GM18861 (cell line): ENCODE measurements at regions not wholly inside any gene's neighbourhood (a gene's known extent, or its start where the extent isn't known, plus 50 kb on each side); places are given as distances from the start of the nearest gene placed in this dataset.
A peak's percentile ranks its signal among the peaks of the same experiment; 100 is the strongest.
"Not testable (repeated sequence)": the region's sequence is repeated elsewhere in the genome, so short reads cannot be mapped to it uniquely, and the experiment has no call there.

ENCODE experiments used
- ATAC-seq: cut with Tn5 transposase; IDR thresholded peaks from one replicate; pipeline ENCODE4 v1.9.1; 2021; ENCODE audit not compliant: unreplicated experiment

DNA sequence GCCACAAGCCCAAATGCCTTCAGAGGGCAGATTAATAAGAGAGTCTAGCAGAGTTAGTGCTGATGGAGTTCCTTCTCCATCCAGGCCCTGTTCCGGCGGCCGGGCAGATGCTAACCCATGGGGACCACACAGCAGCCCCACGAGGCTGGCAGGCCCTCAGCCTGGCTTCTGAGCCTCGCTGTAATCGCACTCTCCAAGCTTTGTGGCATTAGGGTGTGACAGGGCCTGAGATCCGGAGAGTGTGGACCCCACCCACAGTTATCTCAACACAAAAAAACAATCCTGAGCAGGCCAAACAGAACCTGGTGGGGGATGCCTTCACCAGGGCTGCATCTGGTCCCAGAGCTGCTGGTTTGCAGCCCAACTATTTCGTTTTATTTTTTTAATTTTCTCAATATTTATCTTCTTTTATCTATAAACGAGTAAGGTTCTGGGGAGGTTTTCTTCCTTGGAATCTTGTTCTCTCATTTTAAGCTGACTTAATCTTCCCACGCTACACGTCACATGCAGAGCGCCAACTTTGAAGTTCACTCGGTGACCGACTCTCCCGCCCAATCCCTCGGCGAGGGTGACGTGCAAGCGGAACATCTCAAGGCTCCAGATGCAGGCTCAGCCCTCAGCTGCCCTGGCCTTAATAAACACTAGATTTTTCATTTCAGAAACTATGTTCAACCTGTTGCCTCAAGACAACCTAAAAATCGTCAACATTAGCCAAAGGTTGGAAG, 372.4 kb downstream of the BCL2L11 start:
- ATAC-seq = not testable (repeated sequence)

DNA sequence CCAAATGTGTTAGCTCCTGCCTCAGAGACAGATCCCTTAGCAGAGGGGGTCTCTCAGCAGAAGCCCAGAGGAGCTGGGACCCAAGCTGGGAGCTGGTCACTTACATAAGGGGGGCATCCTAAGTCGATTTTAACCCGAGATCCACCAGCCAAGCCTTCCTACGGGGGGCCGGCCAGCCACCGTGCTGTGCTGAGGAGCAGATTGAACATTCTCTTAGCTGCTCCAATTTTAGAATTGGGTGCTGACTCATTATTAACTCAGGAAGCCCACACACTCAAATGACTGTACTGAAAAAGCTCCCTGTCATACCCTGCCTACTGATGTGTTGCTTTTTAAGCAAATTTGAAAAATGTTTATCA, 373.0 kb downstream of the BCL2L11 start:
- ATAC-seq = peak; percentile 71

- ATAC-seq = not testable (repeated sequence)
Observed at GRCh38 chr2:111494288-111494980, 373.7 kb downstream of the BCL2L11 start.

- peak; percentile 43 for ATAC-seq
Observed at GRCh38 chr2:111494981-111495315, 374.2 kb downstream of the BCL2L11 start.

DNA sequence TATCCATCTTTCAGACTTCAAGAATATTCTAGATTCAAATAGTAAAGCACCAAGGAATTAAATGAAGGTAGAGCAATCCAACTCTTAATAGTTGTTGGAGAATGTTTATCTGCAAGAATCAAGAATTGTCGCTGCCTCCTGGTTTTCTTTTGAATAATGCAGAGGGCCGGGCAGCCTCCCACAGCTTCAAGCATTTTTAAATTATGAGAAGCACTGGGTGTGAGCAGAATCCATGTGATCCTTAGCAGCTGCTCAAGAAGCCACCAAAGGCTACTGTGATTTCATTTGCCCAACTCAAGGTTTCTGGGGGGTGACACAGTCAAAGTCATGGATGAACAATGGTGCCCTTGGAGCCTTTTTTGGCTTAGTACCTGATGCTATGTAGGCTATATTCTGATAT, 374.9 kb downstream of the BCL2L11 start:
- ATAC-seq = not testable (repeated sequence)

- ATAC-seq = not testable (repeated sequence)
Observed at GRCh38 chr2:111496176-111496575, 375.5 kb downstream of the BCL2L11 start.

- ATAC-seq = not testable (repeated sequence)
Observed at GRCh38 chr2:111496860-111497259, 376.1 kb downstream of the BCL2L11 start.

DNA sequence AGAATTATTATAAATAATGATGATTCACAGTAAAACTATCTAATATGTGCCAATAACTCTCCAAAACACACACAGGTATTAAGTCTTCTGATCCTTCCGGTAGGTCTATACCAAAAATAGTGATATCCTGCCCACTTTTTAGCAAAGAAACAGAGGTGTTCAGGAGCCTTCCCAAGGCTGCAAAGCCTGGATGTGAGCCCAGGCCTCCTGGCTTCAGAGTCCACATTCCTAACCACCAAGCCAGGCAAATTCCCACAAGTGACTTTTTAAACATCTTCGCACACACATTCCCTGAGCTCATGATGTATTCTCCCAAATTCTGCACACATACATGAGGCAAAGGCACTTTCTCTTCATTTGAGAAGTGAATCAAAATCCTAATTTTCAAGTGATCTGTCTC, 376.6 kb downstream of the BCL2L11 start:
- ATAC-seq = not testable (repeated sequence)

DNA sequence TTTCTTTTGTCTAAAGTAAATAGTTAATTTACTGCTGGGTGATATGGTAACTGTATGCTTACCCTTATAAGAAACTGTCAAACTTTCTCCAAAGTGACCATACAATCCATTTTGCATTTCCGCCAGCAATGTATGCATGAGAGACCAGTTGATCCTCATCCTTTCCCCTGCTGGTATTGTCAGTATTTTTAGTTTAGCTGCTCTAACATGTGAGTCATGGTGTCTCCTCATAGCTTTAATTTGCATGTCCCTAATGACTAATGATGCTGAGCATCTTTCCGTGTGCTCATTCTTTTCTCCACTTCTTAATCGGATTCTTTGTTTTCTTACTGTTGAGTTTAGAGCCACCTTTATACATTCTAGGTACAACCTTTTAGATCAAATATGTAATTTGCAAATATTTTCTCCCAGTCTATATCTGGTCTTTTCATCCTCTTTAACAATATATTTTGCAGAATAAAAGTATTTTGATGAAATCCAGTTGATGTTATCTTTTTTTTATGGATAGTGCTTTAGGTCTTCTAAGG, 379.9 kb downstream of the BCL2L11 start:
- peak; percentile 86 for ATAC-seq

DNA sequence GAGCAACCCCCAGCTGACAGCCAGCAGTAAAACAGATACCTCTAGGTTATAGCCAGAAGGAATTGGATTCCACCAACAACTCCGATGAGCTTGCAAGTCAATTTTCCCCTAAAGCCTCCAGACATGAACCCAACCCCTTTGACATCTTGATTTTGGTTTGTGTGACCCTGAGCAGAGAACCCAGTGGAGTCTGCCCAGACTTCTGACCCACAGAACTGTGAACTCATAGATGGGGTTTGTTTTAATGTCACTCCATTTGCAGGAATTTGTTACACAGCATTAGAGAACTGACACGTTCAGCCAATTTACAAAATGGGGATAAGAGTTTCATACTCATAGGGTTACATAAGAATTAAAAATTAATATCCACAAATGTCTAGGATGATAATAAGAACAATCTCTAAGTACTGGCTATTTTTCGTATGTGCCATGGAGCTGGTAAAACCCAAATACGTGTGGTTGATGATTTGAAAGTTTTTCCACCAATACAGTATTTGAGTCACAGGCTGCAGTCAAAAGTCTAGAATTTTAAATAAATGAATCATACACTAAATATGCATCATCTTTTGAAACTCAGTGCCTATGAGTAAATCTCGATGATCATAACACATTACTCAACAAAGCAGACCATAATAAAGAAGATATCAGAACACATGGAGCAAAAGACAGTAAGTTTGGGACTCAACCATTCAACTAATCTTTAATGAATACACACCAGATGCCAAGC, 380.0 kb downstream of the ANAPC1 start:
- not testable (repeated sequence) for ATAC-seq

- ATAC-seq = not testable (repeated sequence)
Observed at GRCh38 chr2:111504571-111504942, 379.4 kb downstream of the ANAPC1 start.

GRCh38 chr2:111505267-111505666, 378.7 kb downstream of the ANAPC1 start:
- not testable (repeated sequence) for ATAC-seq

GRCh38 chr2:111506936-111507335, 377.1 kb downstream of the ANAPC1 start:
- ATAC-seq = peak; percentile 96

GRCh38 chr2:111509225-111509869, 374.6 kb downstream of the ANAPC1 start:
- not testable (repeated sequence) for ATAC-seq

DNA sequence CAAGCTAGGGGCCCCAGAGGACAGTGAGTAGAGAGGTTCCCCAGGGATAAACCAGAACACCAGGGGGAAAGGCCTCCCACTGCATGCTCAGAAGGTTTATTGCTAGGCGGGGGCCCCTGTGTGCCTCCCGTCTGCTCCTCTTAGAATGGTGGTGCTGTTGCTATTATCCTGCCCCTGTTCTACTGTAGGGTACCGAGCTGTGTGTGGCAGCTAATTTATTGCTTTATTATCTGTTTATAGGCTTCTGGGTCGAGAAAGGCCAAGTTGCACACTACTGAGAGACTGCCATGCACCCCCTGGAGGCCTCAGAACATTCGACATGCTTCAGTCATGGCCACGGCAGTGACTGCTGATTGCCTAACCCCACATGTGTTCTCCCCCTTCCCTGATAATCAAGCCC, 373.6 kb downstream of the ANAPC1 start:
- ATAC-seq = not testable (repeated sequence)

DNA sequence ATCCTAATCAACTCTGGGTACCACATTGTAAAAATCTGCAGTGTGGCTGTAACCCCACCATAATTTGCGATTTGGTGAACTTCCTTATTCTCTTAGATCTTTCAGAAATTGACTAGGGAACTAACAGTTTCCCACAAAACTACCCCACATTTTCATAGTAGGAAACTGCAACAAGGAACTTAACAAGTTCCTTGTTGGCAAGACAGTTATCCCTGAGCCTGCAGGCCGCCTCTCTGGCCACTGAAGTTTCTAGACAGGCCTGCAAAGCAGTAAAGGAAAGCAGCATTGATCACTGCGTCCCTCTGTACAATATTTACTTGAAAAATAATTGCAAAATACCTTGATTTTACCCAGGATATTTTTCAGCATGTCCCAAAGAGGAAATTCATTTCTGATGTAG, 372.9 kb downstream of the ANAPC1 start:
- not testable (repeated sequence) for ATAC-seq

DNA sequence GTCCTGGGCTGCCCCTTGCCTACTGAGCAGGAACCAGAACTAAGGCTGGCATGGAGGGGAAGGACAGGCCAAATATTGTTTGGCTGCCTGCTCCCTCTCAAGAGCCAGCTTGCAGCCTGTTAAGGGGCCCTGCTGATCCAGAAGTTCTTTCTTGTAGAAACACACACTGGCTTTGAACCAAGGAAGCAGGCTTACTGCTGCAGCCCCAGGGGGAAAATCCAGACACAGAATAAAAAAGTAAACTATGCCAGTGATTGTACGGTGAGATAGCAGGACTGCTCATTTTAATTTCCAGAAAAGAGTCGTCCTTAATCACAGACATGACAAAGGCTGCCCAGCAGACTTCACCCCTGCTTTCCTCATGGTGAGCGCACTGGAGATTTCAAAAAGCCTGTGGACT, 371.6 kb downstream of the ANAPC1 start:
- ATAC-seq = not testable (repeated sequence)

GRCh38 chr2:111514138-111514537, 369.9 kb downstream of the ANAPC1 start:
- ATAC-seq = not testable (repeated sequence)

- not testable (repeated sequence) for ATAC-seq
Observed at GRCh38 chr2:111517050-111517720, 366.8 kb downstream of the ANAPC1 start.

DNA sequence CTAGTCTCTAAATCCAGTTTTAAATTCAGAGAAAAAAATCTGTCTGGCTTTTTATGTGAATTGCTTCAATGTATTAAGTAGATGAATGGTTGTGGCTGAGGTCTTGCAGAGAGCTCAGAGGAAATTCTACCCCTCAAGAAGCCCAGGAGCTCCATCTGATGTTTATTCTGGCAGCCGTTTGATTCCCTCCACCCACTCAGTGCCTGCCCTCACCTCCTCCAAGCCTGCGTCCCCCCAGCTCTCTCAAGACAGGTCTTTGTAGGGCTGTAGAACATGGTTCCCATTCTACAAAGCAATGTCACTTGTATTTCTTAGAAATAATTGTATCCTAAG, 366.3 kb downstream of the ANAPC1 start:
- ATAC-seq = not testable (repeated sequence)

DNA sequence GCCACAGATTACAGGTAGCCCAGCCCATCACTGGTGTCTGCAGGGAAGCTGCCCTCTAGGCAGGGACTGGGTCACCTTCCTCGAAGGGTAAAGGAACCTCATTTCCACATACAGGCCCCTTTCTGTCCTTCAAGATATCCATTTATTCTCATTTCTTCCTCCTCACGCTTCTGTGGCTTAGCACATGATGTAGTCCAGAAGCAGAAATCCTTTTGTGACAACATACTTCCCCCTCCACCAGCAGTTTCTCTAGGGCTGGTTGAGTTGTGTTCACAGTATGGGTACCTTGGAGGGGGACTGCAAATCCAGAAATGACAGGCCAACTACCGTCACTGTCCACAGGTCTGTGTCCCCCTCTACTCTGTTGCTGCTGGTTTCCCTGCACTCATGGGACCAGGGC, 364.9 kb downstream of the ANAPC1 start:
- no peak for ATAC-seq
